RWPE2 (cell line): ENCODE measurements at regions not wholly inside any gene's neighbourhood (a gene's known extent, or its start where the extent isn't known, plus 50 kb on each side); places are given as distances from the start of the nearest gene placed in this dataset.

ENCODE experiments used
- ATAC-seq: fragments of 200-7000 bp; cut with Tn5 transposase; 3 replicates; pipeline ENCODE4 v1.9.1; 2021; ENCODE audit warnings: low read depth
- DNase-seq: peaks from one replicate; pipeline ENCODE4 v3.0.0-alpha.2; 2020; ENCODE audit warnings: low spot score
- H3K27ac ChIP-seq: fragments of 450-650 bp; 2 replicates; pipeline ENCODE4 v1.5.1; 2017; ENCODE audit warnings: mild to moderate bottlenecking; ENCODE audit not compliant: poor library complexity, severe bottlenecking
- H3K27me3 ChIP-seq: fragments of 250-450 bp; sonication (Bioruptor Pico); 2 replicates; pipeline ENCODE4 v1.5.1; 2021; ENCODE audit warnings: mild to moderate bottlenecking, moderate library complexity; ENCODE audit not compliant: insufficient read depth, poor library complexity, severe bottlenecking
- H3K36me3 ChIP-seq: fragments of 250-450 bp; sonication (Bioruptor Pico); 2 replicates; pipeline ENCODE4 v1.5.1; 2020; ENCODE audit warnings: low read depth, mild to moderate bottlenecking, moderate library complexity
- H3K4me1 ChIP-seq: fragments of 250-450 bp; sonication (Bioruptor Pico); 2 replicates; pipeline ENCODE4 v1.5.1; 2021; ENCODE audit warnings: mild to moderate bottlenecking, moderate library complexity; ENCODE audit not compliant: insufficient read depth, poor library complexity, severe bottlenecking
- H3K4me3 ChIP-seq: fragments of 250-450 bp; sonication (Bioruptor Pico); 2 replicates; pipeline ENCODE4 v1.5.1; 2021; ENCODE audit warnings: mild to moderate bottlenecking, moderate library complexity; ENCODE audit not compliant: severe bottlenecking
- H3K9me3 ChIP-seq: fragments of 250-450 bp; sonication (Bioruptor Pico); 2 replicates; pipeline ENCODE4 v1.5.1; 2021; ENCODE audit warnings: mild to moderate bottlenecking, moderate library complexity; ENCODE audit not compliant: severe bottlenecking
- TF ChIP-seq, protein P1 (sequence below): fragments of 450-650 bp; IDR thresholded peaks from one replicate; pipeline ENCODE4 v1.5.1; 2017; ENCODE audit warnings: mild to moderate bottlenecking, moderate library complexity; ENCODE audit not compliant: poor library complexity, severe bottlenecking

DNA sequence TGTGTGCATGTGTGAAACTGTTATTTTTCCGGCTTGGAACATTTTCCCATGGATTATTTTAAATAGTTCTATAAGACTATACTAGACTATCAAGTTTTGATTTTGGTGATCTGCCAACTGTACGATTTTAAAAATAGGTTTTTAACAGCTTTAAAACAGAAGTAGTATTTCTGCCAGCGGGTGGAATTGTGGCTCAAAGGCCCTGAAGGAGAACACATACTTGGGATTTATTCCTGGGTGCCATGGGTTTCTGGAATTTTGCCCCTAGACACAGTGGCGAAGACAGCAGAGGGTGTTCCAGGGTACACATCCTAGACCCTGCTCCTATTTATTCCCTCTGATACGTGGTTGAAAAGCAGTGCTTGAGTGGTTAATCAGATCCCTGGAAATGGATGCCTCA, 81.7 kb upstream of the IPO9 start:
- DNase-seq, result no peak

DNA sequence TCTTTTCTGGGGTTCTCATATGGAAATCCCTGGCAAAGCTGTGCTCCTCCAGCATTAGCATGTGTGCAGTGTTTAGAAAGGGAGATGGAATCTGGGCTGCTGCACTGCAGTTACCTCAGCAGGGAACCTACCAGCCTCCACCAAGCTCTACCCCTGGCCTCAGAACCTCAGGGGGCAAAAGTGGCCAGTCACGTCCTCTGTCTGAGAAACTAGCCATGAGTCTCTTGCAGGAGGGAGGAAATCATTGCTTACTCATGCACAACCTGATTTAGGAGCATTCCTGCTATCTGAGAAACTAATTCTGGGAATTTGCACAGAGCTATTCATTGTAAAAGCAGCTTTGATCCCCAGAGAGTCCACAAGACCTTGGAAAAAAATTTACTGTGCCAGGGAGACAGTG, 80.6 kb upstream of the IPO9 start:
- Histone ChIP-seq H3K36me3 (peaks cover 43% of the 10 kb centered on the region), H3K27ac (peak overlapping the region; percentile 99), H3K9me3 (no peaks in the 10 kb centered on the region), H3K4me1 (peaks cover 65% of the 10 kb centered on the region), H3K4me3 (no peak overlapping the region), H3K27me3 (no peaks in the 10 kb centered on the region)
- ATAC-seq (peak; percentile 68), DNase-seq (no peak)
- TF ChIP-seq, protein P1, sequence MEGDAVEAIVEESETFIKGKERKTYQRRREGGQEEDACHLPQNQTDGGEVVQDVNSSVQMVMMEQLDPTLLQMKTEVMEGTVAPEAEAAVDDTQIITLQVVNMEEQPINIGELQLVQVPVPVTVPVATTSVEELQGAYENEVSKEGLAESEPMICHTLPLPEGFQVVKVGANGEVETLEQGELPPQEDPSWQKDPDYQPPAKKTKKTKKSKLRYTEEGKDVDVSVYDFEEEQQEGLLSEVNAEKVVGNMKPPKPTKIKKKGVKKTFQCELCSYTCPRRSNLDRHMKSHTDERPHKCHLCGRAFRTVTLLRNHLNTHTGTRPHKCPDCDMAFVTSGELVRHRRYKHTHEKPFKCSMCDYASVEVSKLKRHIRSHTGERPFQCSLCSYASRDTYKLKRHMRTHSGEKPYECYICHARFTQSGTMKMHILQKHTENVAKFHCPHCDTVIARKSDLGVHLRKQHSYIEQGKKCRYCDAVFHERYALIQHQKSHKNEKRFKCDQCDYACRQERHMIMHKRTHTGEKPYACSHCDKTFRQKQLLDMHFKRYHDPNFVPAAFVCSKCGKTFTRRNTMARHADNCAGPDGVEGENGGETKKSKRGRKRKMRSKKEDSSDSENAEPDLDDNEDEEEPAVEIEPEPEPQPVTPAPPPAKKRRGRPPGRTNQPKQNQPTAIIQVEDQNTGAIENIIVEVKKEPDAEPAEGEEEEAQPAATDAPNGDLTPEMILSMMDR, result no peak

More for the DNA sequence above, 81.7 kb upstream of the IPO9 start:
- H3K4me1 ChIP-seq, result peaks cover 63% of the 10 kb centered on the region
- no peaks in the 10 kb centered on the region for H3K27me3 ChIP-seq
- peaks cover 52% of the 10 kb centered on the region for H3K36me3 ChIP-seq
- TF ChIP-seq, protein P1, result no peak
- ATAC-seq, result no peak
- H3K9me3 ChIP-seq, result no peaks in the 10 kb centered on the region
- H3K4me3 ChIP-seq, result no peak overlapping the region
- H3K27ac ChIP-seq, result peak overlapping the region; percentile 99

DNA sequence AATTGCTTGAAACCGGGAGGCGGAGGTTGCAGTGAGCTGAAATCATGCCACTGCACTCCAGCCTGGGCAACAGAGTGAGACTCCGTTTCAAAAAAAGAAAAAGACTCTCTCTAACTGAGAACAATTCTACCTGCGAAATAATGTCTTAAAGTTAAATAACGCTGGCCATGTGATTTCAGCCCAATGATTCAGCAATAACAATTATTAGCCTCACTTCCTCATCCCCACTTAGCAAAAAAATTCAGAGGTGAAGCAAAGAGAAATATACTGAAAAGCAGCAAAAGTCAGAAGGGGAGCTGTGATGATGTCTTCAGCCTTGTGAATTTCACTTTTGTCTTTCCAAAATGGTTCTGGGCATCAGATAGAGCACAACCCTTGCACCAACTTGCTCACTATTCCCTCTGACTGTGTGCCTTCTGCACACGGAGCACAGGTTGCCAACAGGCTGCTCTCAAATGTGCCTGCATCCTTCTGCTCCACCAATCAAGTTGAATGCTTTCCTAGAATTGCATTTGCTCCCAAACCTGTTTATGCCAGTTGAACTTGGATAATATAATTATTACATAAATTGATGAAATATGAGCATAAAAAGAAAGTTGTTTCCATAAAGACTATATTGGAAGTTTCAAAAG, 79.8 kb upstream of the IPO9 start:
- Histone ChIP-seq H3K4me1 (peaks cover 73% of the 10 kb centered on the region), H3K27ac (peak overlapping the region; percentile 99), H3K36me3 (peaks cover 43% of the 10 kb centered on the region), H3K9me3 (no peaks in the 10 kb centered on the region), H3K27me3 (no peaks in the 10 kb centered on the region), H3K4me3 (no peak overlapping the region)
- DNase-seq (no peak), ATAC-seq (no peak)
- TF ChIP-seq, protein P1, result no peak

DNA sequence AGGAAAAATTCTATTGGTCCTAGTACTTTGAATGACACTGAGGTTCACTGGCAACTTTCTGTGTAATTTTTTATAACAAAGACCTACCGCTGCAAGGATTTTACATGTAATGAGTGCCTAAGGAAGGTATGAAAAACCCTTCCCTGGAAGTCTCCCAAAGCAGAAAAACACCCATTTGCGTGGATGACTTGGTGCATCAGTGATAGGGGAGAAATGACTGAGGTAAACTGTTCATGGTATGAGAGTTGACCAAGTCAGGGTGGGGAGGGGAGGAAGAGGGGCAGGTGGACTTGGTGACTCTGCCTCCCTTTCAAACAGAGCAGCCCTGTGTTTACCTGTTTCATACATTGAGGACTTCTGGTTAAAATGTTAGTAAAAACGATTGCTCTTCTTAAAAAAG, 78.8 kb upstream of the IPO9 start:
- Histone ChIP-seq H3K4me1 (peaks cover 75% of the 10 kb centered on the region), H3K36me3 (peaks cover 41% of the 10 kb centered on the region), H3K9me3 (no peaks in the 10 kb centered on the region), H3K27ac (peak overlapping the region; percentile 99), H3K27me3 (no peaks in the 10 kb centered on the region), H3K4me3 (no peak overlapping the region)
- TF ChIP-seq, protein P1, result no peak
- no peak for DNase-seq
- ATAC-seq, result no peak

DNA sequence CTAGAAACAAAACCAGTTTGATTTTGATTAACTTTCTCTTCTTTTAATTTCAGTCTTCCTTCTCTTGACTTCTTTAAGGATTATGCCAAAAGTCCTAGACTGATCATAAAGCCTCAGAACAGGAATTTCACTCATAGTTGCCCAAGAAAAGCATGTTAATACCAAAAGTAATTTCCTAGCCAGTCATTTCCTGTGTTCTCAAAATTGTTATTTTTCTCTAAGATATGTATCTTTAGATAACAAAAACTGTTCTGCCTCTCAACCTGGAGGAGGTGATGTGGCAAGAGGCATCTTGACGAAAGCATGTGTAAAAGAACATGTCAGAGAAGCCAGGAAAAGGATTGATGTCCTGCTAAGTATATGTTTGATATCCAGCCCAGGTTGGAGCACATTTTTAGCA, 78.0 kb upstream of the IPO9 start:
- Histone ChIP-seq H3K4me1 (peaks cover 78% of the 10 kb centered on the region), H3K27ac (peak overlapping the region; percentile 99)

More for the DNA sequence above, 78.0 kb upstream of the IPO9 start:
- peak; percentile 57 for ATAC-seq
- no peak overlapping the region for H3K4me3 ChIP-seq
- H3K9me3 ChIP-seq, result no peaks in the 10 kb centered on the region
- peaks cover 33% of the 10 kb centered on the region; the same call in 1 of the 2 replicates for H3K36me3 ChIP-seq
- TF ChIP-seq, protein P1, result no peak
- no peaks in the 10 kb centered on the region for H3K27me3 ChIP-seq
- DNase-seq, result no peak
